Activated effector memory CD4-positive, alpha-beta T cell treated with anti-CD3 and anti-CD28 coated beads, Interleukin-2, amount 50 U/mL, for 16 hours (primary cell): ENCODE measurements at regions not wholly inside any gene's neighbourhood (a gene's known extent, or its start where the extent isn't known, plus 50 kb on each side); places are given as distances from the start of the nearest gene placed in this dataset.
"Not testable (repeated sequence)": the region's sequence is repeated elsewhere in the genome, so short reads cannot be mapped to it uniquely, and the experiment has no call there.

Experiments used
- DNase-seq: peaks from one replicate; pipeline ENCODE4 v3.0.0-alpha.2; 2020

DNA sequence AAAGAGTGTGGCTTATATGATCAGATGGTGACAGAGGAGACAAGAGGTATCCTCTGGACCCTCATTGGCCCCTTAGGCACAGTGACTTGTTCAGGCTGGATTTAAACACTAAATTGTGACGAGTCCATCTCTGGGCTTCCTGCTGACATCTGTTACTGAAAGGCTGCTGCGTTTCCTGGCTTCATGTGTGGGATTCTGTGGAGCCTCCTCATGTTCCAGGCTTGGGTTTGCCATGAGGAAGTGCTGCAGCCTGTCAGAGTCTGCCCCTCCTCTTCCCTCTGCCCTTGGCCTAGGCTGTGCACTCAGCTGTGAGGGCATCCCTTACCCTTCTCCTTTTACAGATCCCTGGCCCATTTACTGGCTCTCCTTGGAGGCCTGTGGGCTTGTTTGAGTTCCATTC, 159.1 kb upstream of the TTC29 start:
- no peak for DNase-seq

- DNase-seq = no peak
These were observed 162.7 kb upstream of the TTC29 start for GRCh38 chr4:147108409-147108808.

GRCh38 chr4:147109800-147110199, 164.1 kb upstream of the TTC29 start:
- DNase-seq = no peak

DNA sequence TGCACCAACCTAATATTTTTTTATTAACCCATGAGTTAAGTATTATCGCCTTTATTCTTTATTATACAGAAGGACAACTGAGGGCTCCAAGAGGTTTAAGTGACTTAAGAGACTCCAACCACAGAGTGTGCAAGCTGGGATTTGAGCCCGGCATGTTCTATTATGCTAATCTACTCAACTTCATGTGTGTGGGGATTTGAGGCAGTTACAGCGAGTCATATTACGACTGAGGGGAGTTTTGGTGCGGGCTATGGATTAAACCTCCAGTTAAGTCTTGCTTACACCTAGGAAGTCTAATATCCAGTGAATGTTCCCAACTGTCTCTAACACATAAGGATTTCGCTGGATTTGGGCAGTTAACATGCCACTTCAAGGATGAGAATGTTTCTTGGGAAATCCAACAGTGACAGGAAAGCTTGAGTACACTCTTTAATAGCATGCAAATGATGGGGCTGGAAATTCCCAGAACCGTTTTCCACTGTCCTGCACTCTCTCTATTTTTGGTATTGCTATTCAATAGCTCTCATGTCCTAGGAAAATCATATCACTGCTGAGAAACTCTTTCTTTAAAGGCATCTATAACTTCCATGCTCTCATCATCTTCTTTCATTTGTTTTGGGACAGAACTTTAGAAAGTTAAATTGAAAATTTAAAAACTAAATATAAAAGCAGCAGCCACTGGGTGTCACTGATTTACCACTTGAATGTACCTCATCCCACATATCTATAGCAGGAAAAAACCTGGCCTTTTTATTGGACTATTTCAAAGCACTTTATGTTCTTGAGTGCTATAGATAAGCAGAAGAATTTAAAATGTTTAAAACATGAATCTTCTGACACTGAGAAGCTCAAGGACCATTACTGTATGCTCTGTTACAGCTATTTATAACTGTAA, 165.1 kb upstream of the TTC29 start:
- no peak for DNase-seq

GRCh38 chr4:147112196-147112595, 166.5 kb upstream of the TTC29 start:
- DNase-seq = not testable (repeated sequence)

GRCh38 chr4:147117431-147117830, 171.8 kb upstream of the TTC29 start:
- no peak for DNase-seq

DNA sequence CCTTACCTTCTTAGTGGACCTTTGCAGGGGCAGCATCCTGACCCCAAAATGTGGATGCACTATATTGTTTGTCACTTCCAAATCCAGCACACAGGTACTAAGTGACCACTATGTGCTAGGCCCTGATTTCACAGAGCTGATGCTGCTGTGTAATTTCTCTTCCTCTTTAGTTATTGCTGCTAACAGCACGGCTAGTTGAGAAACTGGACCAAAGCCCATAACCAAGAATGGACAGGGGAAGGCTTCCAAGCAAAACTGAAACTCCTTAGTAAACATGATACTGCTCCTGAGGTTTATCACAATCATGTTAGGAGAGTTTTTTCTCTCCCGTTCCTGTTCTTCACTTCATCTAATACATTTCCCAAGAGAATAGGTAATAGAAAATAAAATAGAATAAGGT, 172.9 kb upstream of the TTC29 start:
- no peak for DNase-seq

DNA sequence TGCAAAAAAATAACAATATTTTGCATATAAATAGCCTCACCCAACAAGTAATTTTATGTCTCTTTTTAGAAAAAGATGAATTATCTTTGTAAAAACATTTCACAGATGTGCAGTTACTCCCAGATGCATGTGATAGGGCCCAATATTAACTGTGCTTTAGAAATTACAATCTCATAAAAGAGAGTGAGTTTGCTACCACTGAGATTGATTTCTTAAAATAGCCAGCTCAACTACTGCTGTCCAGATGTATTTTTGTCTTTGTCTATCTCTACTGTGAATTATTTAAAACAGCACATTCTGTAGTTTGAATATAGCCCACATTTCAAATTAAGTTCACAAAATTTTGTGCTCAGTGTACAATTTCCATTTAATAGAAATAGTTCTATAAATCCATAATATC, 177.0 kb upstream of the TTC29 start:
- no peak for DNase-seq

DNA sequence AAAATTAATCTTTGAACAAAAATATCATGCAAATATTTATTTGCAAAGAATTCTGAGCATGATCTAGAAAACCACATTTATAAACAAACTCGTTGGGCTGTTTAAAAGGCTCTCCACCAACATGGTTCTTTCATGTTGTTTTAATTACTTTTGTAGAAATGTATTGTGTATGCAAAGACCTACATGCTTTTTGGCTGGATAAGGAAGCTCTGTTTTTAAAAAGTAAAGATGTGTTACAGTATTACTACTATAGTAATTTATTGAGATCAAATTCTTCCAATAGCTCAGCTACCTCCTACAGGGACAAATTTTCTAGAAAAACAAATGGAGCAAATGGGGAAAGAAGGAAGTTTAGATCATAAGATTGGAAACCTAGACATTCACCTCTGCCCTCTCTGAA, 177.5 kb upstream of the TTC29 start:
- DNase-seq = no peak

GRCh38 chr4:147128787-147129186, 183.1 kb upstream of the TTC29 start:
- DNase-seq = no peak

DNA sequence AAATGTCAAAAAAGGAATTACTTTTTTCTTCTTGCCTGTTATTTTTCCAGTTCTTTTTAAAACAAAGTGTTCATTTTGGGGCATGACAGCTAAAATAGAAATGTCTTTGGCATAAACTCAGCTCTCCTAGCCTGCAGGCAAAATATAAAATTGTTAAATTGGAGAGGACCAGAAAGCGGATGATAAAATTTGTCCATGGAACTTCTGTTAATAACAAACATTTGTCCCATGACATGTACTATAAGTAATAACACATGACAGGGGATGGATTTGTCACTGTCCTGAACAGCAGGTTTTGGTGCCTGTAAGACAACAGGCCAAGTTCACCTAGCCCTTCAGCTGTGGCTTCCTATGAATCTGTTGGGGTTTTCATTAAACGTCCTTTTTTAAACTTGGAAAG, 184.0 kb upstream of the TTC29 start:
- DNase-seq = no peak

DNA sequence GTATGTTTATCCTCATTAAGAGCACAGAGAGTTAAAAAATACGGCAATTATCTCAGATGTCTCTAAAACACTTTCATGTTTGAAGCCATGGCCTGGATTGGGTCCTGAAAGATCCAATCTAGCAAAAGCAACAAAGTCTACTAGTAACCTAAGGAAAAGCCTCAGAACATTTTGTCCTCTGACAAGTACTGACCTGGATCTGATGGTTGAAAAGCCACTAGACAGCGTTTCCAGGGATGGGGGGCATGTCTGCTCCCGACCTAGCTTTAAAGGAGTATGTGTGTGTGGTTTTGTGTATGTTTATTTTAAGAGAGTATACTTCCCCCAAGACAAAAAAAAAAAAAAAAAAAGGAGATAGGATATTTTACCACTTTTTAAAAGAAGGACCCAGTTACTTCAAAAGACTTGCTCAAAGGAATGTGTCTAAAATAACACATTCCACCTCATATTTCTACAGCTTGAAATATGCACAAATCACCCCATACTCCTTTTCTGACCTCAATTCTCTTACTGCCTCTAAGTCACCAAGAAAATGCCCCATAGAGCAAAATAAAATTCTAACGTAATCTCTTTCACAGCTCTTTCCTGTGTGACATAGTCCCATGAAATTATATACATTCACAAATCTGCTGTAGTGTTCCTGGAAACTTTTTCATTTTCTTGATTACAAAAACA, 189.0 kb upstream of the TTC29 start:
- no peak for DNase-seq

- no peak for DNase-seq
These were observed 190.6 kb upstream of the TTC29 start for GRCh38 chr4:147136310-147136709.

GRCh38 chr4:147136751-147137150, 191.1 kb upstream of the TTC29 start:
- DNase-seq = no peak

GRCh38 chr4:147137280-147137679, 191.6 kb upstream of the TTC29 start:
- DNase-seq = no peak

GRCh38 chr4:147138171-147138570, 192.5 kb upstream of the TTC29 start:
- DNase-seq = no peak

- DNase-seq = no peak
These were observed 194.0 kb upstream of the TTC29 start for GRCh38 chr4:147139455-147140198.

- DNase-seq = no peak
These were observed 206.1 kb upstream of the TTC29 start for GRCh38 chr4:147151763-147152162.

GRCh38 chr4:147157860-147158701, 212.4 kb upstream of the TTC29 start:
- DNase-seq = no peak

DNA sequence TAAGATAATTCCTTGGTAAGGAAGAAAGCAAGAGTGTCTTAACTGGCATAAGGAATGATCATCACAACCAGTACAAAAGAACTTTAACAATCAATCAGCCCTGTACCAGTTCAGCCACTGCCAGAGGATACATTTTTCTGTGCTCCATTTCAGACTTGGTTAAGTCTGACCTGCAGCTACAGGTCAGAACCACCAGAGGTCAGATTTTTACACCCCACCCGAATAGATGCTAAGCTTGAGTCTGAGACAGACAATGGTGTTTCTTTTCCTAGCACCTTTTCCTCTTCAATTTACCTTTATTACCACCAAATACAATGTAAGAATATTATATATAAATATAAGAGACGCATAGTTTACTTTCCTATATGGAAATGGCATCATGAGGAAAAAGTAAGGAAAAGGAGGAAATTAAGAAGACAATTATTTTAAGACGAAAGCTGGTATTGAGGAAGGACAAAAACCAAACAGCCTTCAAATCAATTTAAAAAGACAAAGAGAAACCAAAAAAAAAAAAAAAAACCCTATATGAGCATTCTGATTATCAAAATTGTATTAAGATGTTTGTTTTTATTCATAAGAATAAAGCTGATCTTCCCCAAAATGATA, 215.3 kb upstream of the TTC29 start:
- DNase-seq = no peak

DNA sequence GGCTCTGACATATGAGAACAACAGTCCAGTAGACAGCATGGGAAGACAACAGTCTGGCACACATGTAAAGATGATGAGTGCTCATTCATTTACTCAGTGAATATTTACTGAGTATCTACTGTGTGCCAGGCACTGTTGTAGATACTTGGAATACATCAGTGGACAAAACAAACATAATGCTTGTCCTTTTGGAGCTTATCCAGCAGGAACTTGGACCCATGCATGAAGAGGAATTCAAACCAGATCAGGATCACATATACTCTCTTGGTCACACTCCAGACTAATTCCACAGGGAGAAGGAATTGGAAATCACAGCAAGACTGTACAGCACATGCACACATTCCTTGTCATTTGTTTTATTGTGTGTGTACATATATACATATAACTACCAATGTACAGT, 217.6 kb upstream of the TTC29 start:
- DNase-seq = no peak

GRCh38 chr4:147168200-147168599, 222.5 kb upstream of the TTC29 start:
- not testable (repeated sequence) for DNase-seq
